Thymus (tissue), 11 donors: ENCODE measurements at regions not wholly inside any gene's neighbourhood (a gene's known extent, or its start where the extent isn't known, plus 50 kb on each side); places are given as distances from the start of the nearest gene placed in this dataset.

Experiments used
- DNase-seq, 9 donors: peaks; one replicate each; pipeline ENCODE4 v3.0.0-alpha.2; 2013; ENCODE audit warnings: low spot score in 9 of 9, low read depth in 6 of 9, missing footprints in 1 of 9
- H3K27ac ChIP-seq, 2 donors: one replicate each; pipeline ENCODE4 v1.5.1; 2013; ENCODE audit warnings: control low read depth in 1 of 2, low read depth in 1 of 2, low read length in 1 of 2, mild to moderate bottlenecking in 1 of 2, moderate library complexity in 1 of 2
- H3K27me3 ChIP-seq, 2 donors: one replicate each; pipeline ENCODE4 v1.5.1; 2013; ENCODE audit warnings: low read length in 1 of 2; ENCODE audit not compliant: control insufficient read depth in 2 of 2, insufficient read depth in 1 of 2
- H3K36me3 ChIP-seq, 2 donors: one replicate each; pipeline ENCODE4 v1.5.1; 2013; ENCODE audit warnings: low read length in 1 of 2, mild to moderate bottlenecking in 1 of 2, moderate library complexity in 1 of 2; ENCODE audit not compliant: control insufficient read depth in 2 of 2, insufficient read depth in 2 of 2
- H3K4me1 ChIP-seq, 2 donors: one replicate each; pipeline ENCODE4 v1.5.1; 2013; ENCODE audit warnings: low read length in 2 of 2; ENCODE audit not compliant: control insufficient read depth in 2 of 2, insufficient read depth in 2 of 2
- H3K4me3 ChIP-seq, 2 donors: one replicate each; pipeline ENCODE4 v1.5.1; 2013; ENCODE audit warnings: low read length in 2 of 2, control low read depth in 1 of 2, mild to moderate bottlenecking in 1 of 2
- H3K9me3 ChIP-seq, 2 donors: one replicate each; pipeline ENCODE4 v1.5.1; 2013; ENCODE audit warnings: low read length in 1 of 2, mild to moderate bottlenecking in 1 of 2; ENCODE audit not compliant: control insufficient read depth in 2 of 2, insufficient read depth in 1 of 2
- WGBS: extraction: QIAGEN DNeasy Blood & Tissue Kit; methylation state at CpG from one replicate; pipeline ENCODE4 v1.1.7; 2013; 5-methylcytosine and 5-hydroxymethylcytosine counted together
- donor health status: healthy.

DNA sequence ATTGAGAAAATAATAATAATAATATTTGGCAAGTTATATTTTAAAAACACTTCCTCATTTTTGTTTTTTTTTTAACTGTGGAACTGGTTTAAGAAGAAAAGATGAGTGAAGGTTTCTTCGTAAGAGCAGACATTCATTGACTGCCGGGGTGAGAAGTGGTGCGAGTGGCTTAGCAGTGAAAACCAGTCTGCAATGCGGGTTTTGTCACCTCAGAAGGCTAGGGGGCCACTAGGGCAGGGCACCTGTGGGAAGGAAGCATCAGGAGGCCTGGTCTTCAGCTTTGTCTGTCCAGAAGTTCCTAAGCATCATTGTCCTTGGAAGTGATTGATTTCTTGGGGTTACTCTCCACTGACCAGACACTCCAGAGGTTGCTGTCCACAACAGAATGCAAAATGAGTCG lies 339.2 kb downstream of the ZNF326 start:
- H3K36me3 ChIP-seq = no peaks in the 10 kb centered on the region
- no peaks in the 10 kb centered on the region for H3K9me3 ChIP-seq
- no peak for DNase-seq
- H3K27ac ChIP-seq = no peak overlapping the region
- H3K4me3 ChIP-seq = no peak overlapping the region
- H3K4me1 ChIP-seq = no peaks in the 10 kb centered on the region
- H3K27me3 ChIP-seq = no peaks in the 10 kb centered on the region
- WGBS = 93% methylated on average over 5 of the region's 5 CpGs

DNA sequence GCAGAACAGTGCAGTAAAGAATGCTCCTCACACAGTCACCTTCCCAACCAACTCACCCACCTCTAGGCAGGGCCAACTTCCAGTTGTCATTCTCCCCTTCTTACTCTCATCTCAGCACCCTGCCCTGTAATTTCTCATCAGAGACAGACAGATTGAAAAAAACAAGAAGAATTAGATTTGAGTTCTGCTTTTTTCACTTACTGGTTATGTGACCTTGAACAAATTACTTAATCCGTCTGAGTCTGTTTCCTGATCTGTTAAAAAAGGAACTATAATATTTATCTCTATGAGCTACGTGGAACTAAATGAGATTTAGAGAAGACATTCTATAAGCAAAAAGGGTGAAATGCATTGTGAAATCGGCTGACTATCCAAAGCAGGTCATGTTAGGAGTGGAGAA lies 330.3 kb downstream of the ZNF326 start:
- H3K9me3 ChIP-seq = no peaks in the 10 kb centered on the region
- WGBS = 28% methylated on average over 3 of the region's 3 CpGs

DNA sequence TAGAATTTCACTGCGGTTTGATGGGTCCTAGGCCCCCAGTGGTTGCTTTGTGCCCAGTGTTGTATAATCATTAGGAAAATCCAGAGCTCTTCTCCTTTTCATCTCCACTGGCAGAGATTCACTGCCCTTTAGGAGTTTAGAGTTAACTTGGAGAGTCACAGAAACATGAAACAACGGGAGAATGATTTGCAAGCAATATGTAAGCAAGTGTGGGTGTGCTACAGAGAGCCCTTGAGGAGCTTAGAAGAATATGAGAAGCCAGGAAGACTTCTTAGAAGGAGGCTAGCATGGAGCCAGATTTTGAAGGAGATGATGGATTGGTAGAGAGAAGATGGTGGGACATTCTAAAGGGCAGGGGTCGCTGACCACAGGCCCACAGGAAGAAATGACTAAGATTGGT lies 327.3 kb downstream of the ZNF326 start:
- Histone ChIP-seq H3K27me3 (no peaks in the 10 kb centered on the region), H3K4me1 (no peaks in the 10 kb centered on the region), H3K27ac (no peak overlapping the region), H3K36me3 (no peaks in the 10 kb centered on the region), H3K4me3 (no peak overlapping the region), H3K9me3 (no peaks in the 10 kb centered on the region)
- DNase-seq = no peak
- WGBS = 96% methylated on average over 3 of the region's 3 CpGs

More for the DNA sequence above, 330.3 kb downstream of the ZNF326 start:
- H3K4me3 ChIP-seq = no peak overlapping the region
- no peaks in the 10 kb centered on the region for H3K36me3 ChIP-seq
- H3K27me3 ChIP-seq = no peaks in the 10 kb centered on the region
- no peak for DNase-seq
- H3K27ac ChIP-seq = no peak overlapping the region
- H3K4me1 ChIP-seq = no peaks in the 10 kb centered on the region

DNA sequence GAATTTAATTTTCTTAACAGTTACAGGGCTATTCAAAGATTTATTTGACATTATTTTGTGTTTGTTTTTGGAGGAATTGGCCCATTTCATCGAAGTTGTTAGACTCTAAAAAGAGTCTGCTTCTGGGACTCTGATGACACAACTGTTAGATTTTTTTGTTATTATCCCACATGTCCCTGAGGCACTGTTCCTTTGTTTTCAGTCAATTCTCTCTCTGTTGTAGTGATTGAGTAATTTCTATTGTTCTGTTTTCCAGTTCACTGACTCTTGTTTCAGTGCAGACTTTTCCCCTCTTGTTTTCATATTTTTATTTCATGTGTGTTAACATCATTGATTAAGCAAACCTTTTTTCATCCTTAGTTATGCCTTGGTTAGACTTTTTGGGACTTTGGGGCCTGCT lies 325.0 kb downstream of the ZNF326 start:
- Histone ChIP-seq H3K27ac (no peak overlapping the region), H3K36me3 (no peaks in the 10 kb centered on the region), H3K4me1 (no peaks in the 10 kb centered on the region), H3K4me3 (no peak overlapping the region), H3K27me3 (no peaks in the 10 kb centered on the region), H3K9me3 (no peaks in the 10 kb centered on the region)
- 98% methylated on average over 1 of the region's 1 CpG for WGBS
- DNase-seq = no peak

DNA sequence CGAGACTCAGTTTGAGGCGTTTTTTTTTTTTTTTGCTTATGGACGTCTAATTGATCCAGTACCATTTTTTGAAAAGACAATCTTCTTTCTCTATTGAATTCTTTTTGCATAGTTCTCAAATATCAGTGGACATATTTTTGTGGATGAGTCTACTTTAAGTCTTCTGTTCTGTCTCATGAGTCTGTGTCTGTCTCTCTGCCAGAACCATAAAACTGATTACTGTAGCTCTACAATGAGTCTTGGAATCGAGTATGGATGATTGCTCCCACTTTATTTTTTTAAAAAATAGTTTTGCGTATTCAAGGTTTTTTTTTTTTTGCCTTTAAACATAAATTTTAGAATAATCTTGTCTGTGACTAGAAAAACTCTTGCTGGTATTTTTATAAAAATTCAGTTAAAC lies 323.5 kb downstream of the ZNF326 start:
- Histone ChIP-seq H3K36me3 (no peaks in the 10 kb centered on the region), H3K27ac (no peak overlapping the region), H3K27me3 (no peaks in the 10 kb centered on the region), H3K9me3 (no peaks in the 10 kb centered on the region), H3K4me3 (no peak overlapping the region), H3K4me1 (no peaks in the 10 kb centered on the region)
- 65% methylated on average over 5 of the region's 5 CpGs for WGBS
- no peak for DNase-seq

DNA sequence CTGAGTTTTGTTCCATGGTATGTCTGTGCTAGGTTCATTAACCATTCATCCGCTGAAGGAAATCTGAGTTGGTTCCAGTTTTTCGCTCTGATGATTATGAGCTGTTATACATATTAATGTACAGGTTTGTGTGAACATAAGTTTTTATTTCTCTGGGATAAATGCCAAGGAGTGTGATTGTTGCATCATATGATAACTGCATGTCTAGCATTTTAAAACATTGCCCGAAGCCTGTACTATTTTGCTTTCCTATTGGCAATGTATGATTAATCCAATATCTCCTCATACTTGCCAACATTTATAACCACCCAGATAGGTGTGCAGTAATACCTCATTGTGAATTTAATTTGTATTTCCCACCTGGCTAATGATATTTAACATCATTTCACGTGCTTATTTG lies 322.7 kb downstream of the ZNF326 start:
- Histone ChIP-seq H3K4me1 (no peaks in the 10 kb centered on the region), H3K9me3 (no peaks in the 10 kb centered on the region), H3K4me3 (no peak overlapping the region), H3K36me3 (no peaks in the 10 kb centered on the region), H3K27ac (no peak overlapping the region), H3K27me3 (no peaks in the 10 kb centered on the region)
- 95% methylated on average over 4 of the region's 4 CpGs for WGBS
- no peak for DNase-seq

DNA sequence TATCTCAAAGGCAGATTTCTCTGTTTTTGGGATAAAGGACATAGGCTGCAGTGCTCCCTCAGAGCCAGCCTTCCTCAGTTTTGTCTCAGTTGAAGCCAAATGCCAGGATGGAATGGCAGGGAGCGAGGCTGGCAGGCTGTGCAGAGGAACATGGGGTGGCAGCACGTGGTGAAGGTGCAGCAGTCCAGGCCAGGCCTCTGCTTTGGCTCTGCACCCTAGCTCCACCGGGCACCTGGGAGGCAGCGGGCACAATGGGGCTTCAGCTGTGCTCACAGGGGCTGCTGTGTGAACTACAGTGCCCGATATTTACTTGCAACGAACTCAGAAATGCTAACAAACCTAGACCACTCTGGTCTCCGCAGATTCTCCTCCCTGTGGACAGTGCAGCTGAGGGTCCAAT lies 319.6 kb downstream of the ZNF326 start:
- no peaks in the 10 kb centered on the region for H3K4me1 ChIP-seq
- 89% methylated on average over 7 of the region's 7 CpGs for whole genome bisulfite sequencing
- H3K36me3 ChIP-seq = no peaks in the 10 kb centered on the region
- no peaks in the 10 kb centered on the region for H3K9me3 ChIP-seq
- H3K27ac ChIP-seq = no peak overlapping the region
- no peak overlapping the region for H3K4me3 ChIP-seq
- no peaks in the 10 kb centered on the region for H3K27me3 ChIP-seq
- no peak for DNase-seq

DNA sequence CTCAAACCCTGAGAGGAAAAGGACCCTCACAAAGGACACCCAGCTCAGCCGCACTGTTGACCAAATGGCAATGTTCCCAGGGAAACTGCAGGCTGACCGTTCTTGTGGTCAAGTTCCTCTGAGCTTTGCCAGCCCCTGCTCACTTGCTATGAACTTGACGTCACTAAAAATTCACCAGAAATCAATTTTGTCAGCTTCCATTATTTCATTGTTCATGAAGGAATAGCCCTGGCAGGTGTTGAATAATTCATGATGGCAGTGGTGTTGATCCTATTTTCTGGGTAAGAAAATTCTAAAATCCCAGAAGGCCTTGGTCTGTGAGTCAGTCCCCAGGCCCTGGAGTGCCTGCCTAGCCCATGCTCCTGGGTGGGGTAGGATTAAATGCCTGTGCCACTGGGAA lies 318.9 kb downstream of the ZNF326 start:
- DNase-seq = no peak
- WGBS = 96% methylated on average over 3 of the region's 3 CpGs
- Histone ChIP-seq H3K27ac (no peak overlapping the region), H3K4me1 (no peaks in the 10 kb centered on the region), H3K9me3 (no peaks in the 10 kb centered on the region), H3K27me3 (no peaks in the 10 kb centered on the region), H3K4me3 (no peak overlapping the region), H3K36me3 (no peaks in the 10 kb centered on the region)

DNA sequence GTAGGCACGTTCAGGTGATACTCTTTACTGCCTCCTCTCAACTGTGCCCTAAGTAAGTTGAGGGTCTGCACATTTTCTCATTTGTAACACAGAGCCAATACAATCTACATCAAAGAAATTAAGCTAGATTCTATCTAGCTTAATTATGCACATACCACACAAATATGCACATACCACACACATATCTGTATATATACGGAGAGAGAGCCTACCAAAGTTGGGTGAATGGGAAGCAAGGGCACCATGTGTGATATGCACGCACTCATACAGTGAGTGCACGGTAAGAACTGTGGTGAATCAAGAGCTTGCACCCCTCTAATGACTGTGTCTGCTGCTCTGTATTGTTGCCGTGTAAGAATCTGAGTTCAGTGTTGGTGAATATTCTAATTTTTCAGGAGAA lies 314.9 kb downstream of the ZNF326 start:
- no peaks in the 10 kb centered on the region for H3K9me3 ChIP-seq
- DNase-seq = no peak
- no peaks in the 10 kb centered on the region for H3K4me1 ChIP-seq
- 96% methylated on average over 5 of the region's 5 CpGs for WGBS
- H3K27ac ChIP-seq = no peak overlapping the region
- no peak overlapping the region for H3K4me3 ChIP-seq
- no peaks in the 10 kb centered on the region for H3K36me3 ChIP-seq
- H3K27me3 ChIP-seq = no peaks in the 10 kb centered on the region

DNA sequence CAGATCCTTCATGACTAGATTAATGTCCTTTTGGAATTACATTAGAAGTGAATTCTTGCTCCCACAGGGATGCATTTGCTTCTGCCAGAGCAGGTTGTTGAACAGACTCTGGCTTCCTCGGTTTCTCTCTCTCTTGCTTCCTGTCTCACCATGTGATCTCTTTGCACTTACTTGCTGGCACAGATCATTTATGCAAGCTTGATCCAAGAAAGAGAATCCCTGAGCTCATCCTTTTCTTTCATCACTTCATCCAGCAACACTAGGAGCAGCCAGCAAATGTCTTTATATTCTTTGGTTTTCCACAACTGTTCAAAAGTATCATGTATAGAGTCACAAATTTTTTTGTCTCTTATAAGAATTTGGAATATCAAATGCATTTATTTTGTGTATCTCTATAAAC lies 313.5 kb downstream of the ZNF326 start:
- Histone ChIP-seq H3K27me3 (no peaks in the 10 kb centered on the region), H3K27ac (no peak overlapping the region), H3K9me3 (no peaks in the 10 kb centered on the region), H3K36me3 (no peaks in the 10 kb centered on the region), H3K4me1 (no peaks in the 10 kb centered on the region), H3K4me3 (no peak overlapping the region)
- 94% methylated on average over 1 of the region's 1 CpG for WGBS
- DNase-seq = no peak
